GM10266 (cell line): ENCODE measurements at regions not wholly inside any gene's neighbourhood (a gene's known extent, or its start where the extent isn't known, plus 50 kb on each side); places are given as distances from the start of the nearest gene placed in this dataset.

Experiments
- DNase-seq: peaks from one replicate; pipeline ENCODE4 v3.0.0; 2012; ENCODE audit errors: extremely low spot score
- TF ChIP-seq, protein P1 (sequence below): IDR thresholded peaks from 2 replicates; pipeline ENCODE4 v1.5.1; 2012; ENCODE audit warnings: mild to moderate bottlenecking, low read depth; ENCODE audit not compliant: control insufficient read depth, insufficient read depth; ENCODE audit errors: missing control alignments

DNA sequence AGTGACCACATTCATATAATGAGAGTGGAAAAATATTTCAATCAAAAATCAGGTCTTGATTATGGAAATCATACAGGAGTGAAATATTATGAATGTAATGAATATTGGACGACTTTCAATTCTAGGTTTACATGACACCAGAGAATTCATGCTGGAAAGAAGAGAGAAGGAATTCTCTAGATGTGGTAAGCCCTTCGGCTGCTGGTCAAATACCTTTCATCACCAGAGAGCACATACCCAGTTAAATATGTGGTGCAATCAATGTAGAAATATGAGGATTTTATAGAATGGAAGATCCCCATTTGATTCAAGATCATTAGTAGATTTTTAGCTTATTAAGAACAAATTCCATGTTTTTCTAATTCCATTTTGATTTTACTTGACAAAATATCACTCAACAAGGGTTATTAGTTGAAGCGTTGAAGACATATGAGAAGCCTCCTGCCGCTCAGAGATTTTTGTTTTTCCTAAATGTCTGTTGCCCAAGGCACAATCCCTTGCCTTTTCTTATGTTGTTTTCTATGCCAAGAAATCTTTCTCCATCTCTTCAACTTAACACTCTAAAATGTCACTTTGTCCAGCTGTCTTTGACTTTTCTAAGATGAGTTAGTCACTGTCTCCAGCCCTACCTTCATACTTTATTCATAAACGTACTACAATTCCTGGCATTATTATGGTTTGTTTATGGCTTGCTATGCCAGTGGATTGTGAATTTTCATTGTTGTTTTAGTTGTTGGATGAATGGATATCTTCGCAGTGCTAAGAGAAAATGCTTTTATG, 72.8 kb upstream of the ZDHHC17 start:
- no peak for DNase-seq
- TF ChIP-seq, protein P1, sequence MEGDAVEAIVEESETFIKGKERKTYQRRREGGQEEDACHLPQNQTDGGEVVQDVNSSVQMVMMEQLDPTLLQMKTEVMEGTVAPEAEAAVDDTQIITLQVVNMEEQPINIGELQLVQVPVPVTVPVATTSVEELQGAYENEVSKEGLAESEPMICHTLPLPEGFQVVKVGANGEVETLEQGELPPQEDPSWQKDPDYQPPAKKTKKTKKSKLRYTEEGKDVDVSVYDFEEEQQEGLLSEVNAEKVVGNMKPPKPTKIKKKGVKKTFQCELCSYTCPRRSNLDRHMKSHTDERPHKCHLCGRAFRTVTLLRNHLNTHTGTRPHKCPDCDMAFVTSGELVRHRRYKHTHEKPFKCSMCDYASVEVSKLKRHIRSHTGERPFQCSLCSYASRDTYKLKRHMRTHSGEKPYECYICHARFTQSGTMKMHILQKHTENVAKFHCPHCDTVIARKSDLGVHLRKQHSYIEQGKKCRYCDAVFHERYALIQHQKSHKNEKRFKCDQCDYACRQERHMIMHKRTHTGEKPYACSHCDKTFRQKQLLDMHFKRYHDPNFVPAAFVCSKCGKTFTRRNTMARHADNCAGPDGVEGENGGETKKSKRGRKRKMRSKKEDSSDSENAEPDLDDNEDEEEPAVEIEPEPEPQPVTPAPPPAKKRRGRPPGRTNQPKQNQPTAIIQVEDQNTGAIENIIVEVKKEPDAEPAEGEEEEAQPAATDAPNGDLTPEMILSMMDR = no peak

DNA sequence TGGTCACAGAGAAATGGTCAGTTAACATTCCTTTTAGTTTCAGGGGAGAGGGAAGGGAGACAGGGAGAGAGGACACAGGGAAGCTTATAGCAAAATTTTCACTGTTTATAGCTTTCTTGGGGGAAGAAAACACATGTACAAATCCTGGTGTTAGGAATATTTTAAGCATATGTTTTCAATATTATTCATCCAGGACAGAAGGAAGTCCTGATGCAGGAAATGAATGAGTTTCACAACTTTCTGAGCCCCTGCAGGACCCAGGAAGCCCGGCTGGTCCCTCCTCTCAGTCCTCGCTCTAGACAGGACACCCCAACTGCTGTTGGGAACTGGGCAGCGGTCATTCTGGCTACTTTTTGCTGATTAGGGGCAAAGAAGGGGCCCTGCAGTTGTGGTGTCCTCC, 71.1 kb upstream of the ZDHHC17 start:
- TF ChIP-seq, protein P1 = no peak
- DNase-seq = no peak

DNA sequence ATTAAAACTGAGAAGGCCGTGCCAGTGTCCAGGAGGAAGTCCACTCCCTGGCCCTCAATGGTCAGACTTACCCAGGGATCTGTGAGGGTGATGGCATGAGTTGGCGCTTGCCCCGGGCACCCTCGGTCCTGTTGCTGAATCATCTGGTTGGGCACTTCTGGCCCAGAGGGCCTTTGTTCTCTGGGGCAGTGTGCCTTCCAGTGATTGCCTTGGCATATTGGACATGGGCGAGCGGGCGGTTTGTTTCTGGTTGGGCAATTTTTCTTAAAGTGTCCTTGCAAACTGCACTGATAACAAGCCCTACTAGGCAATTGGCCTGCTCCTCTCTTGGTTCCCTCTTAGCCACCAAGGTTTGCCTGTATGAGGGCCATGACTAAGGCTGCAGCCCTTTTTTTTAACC, 69.5 kb upstream of the ZDHHC17 start:
- TF ChIP-seq, protein P1 = no peak
- DNase-seq = no peak

DNA sequence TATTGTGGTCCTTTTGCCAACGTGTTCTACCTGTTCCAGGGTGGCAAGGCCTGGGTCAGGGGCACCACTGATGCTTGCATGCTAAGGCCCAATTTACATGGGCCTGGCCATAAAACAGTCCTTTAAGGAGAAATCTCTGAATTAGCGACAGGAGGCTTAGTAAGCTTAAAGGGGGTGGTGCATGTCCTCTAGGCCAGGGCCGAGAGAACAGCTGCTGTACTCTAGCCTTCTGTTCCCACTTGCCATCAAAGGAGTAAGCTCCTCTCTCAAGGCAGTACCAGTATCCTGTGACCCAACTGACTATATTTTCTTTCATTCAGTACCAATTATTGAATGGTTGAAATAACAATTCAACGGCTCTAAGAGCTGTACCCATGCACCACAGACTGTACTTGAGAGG, 67.7 kb upstream of the ZDHHC17 start:
- no peak for DNase-seq
- TF ChIP-seq, protein P1 = no peak

DNA sequence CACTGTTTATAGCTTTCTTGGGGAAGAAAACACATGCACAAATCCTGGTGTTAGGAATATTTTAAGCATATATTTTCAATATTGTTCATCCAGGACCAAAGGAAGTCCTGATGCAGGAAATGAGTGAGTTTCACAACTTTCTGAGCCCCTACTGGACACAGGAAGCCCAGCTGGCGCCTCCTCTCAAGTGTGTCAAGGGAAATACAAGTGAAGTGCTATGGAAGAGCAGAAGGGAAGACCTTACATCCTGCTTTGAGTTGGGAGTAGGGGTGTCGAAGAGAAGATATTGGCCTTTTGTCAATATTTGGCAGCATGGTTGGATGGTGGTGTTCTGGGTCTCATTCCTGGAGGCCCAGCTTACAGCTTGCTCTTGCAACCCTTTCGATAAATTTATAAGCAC, 66.1 kb upstream of the ZDHHC17 start:
- TF ChIP-seq, protein P1 = no peak
- no peak for DNase-seq

DNA sequence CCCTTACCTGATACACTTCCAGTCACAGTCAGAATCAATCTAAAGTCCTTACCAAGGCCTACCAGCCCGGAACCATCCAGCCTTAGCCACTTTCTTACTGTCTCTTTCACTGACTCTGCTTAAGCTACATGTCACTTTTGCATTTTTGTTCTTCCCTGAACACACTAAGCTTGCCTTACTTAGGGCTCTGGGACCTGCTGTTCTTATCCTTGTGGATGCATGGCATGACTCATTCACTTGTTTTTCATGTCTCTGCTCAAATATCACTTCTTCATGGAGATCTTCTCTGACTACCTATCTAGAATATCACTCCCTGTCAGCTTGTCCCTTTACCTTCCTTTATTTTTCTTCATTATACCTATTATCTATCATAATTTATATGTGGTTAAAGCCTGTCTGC, 65.6 kb upstream of the ZDHHC17 start:
- no peak for DNase-seq
- TF ChIP-seq, protein P1 = no peak

DNA sequence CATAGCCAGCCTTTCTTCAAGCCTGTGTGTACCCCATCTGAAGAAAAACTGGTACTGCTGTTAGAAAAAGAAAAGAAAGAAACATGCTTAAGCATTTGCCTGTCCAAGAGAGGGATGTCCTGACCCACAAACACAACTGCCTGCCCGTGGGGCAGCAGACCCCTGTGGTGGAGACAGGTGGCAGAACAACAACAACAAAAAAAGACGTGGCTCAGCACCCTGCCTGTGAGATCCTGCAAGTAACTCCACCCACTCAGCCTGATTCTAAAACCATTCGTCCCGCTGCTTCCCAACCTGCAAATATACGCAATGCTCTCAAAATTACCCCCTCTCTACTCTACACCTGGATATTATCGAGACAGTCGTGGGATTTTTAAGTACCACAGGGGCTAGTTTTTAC, 64.9 kb upstream of the ZDHHC17 start:
- DNase-seq = no peak
- TF ChIP-seq, protein P1 = no peak
